ENCODE measurements at regions not wholly inside any gene's neighbourhood (a gene's known extent, or its start where the extent isn't known, plus 50 kb on each side); places are given as distances from the start of the nearest gene placed in this dataset.
"Not testable (repeated sequence)": the region's sequence is repeated elsewhere in the genome, so short reads cannot be mapped to it uniquely, and the experiment has no call there.

- no peak for DNase-seq
Measured at GRCh38 chr11:47928426-47928825, 51.9 kb upstream of the PTPRJ start.

- DNase-seq: no peak
Measured at GRCh38 chr11:47924184-47924691, 56.1 kb upstream of the PTPRJ start.

GRCh38 chr11:47923667-47924066, 56.7 kb upstream of the PTPRJ start:
- DNase-seq: no peak

GRCh38 chr11:47921080-47921555, 59.2 kb upstream of the PTPRJ start:
- DNase-seq: not testable (repeated sequence)

GRCh38 chr11:47918882-47919495, 61.4 kb upstream of the PTPRJ start:
- DNase-seq: no peak

GRCh38 chr11:47918370-47918690, 62.0 kb upstream of the PTPRJ start:
- DNase-seq: no peak

- no peak for DNase-seq
Measured at GRCh38 chr11:47917599-47918369, 62.6 kb upstream of the PTPRJ start.

GRCh38 chr11:47916361-47916841, 64.0 kb upstream of the PTPRJ start:
- no peak for DNase-seq

GRCh38 chr11:47915783-47916182, 64.6 kb upstream of the PTPRJ start:
- DNase-seq: no peak

GRCh38 chr11:47915374-47915773, 65.0 kb upstream of the PTPRJ start:
- DNase-seq: peak in 1 of 2 donors; percentile 8

- no peak for DNase-seq
Measured at GRCh38 chr11:47914743-47915142, 65.6 kb upstream of the PTPRJ start.

GRCh38 chr11:47913529-47914244, 65.5 kb upstream of the NUP160 start:
- no peak for DNase-seq

- DNase-seq: no peak
Measured at GRCh38 chr11:47912843-47913437, 64.8 kb upstream of the NUP160 start.

GRCh38 chr11:47911149-47911548, 63.0 kb upstream of the NUP160 start:
- no peak for DNase-seq

- DNase-seq: no peak
Measured at GRCh38 chr11:47908198-47908597, 60.0 kb upstream of the NUP160 start.

- no peak for DNase-seq
Measured at GRCh38 chr11:47907499-47907898, 59.3 kb upstream of the NUP160 start.

GRCh38 chr11:47906066-47906465, 57.9 kb upstream of the NUP160 start:
- DNase-seq: no peak

- no peak for DNase-seq
Measured at GRCh38 chr11:47905358-47906059, 57.4 kb upstream of the NUP160 start.

GRCh38 chr11:47904808-47905207, 56.7 kb upstream of the NUP160 start:
- DNase-seq: no peak

- no peak for DNase-seq
Measured at GRCh38 chr11:47904048-47904447, 55.9 kb upstream of the NUP160 start.

GRCh38 chr11:47899801-47900200, 51.7 kb upstream of the NUP160 start:
- DNase-seq: no peak

Data from stimulated activated CD4-positive, alpha-beta T cell treated with anti-CD3 and anti-CD28 coated beads, Interleukin-2, amount 100 ng/mL, for 48 hours (primary cell).